Caco-2 (cell line): ENCODE measurements at regions not wholly inside any gene's neighbourhood (a gene's known extent, or its start where the extent isn't known, plus 50 kb on each side); places are given as distances from the start of the nearest gene placed in this dataset.

ENCODE experiments used
- BruUV-seq: library from RNA; stranded (reverse); fragments of 400-500 nt; replicated peaks from 2 replicates; lab custom pipeline; 2021; lab: Mats Ljungman, UMichigan
- CTCF ChIA-PET: fragments of 300-600 bp; sonication (Branson Sonifier 250); formaldehyde crosslinking; loops from one replicate; lab custom pipeline; 2022; ENCODE audit warnings: antibody characterized with exemption; lab: Charles Lee
- POLR2A ChIA-PET: fragments of 300-600 bp; sonication (Branson Sonifier 250); formaldehyde crosslinking; loops from one replicate; lab custom pipeline; 2022; ENCODE audit warnings: antibody characterized with exemption; lab: Charles Lee
- DNase-seq, 2 experiments: peaks; one replicate each; pipeline versions ENCODE4 v3.0.0 to v3.0.0-alpha.2; 2020 to 2022
- H3K27me3 ChIP-seq: replicated peaks from 2 replicates; pipeline ENCODE4 v1.6.0; 2011; ENCODE audit warnings: low read length; ENCODE audit not compliant: control insufficient read depth, insufficient read depth
- H3K36me3 ChIP-seq: 2 replicates; pipeline ENCODE4 v1.5.1; 2011; ENCODE audit warnings: low read length; ENCODE audit not compliant: control insufficient read depth, insufficient read depth
- H3K4me1 ChIP-seq: fragments of 250-450 bp; sonication (Bioruptor Pico); 2 replicates; pipeline ENCODE4 v1.5.1; 2020; ENCODE audit warnings: mild to moderate bottlenecking
- H3K4me3 ChIP-seq: 2 replicates; pipeline ENCODE4 v1.5.1; 2011; ENCODE audit warnings: low read depth, mild to moderate bottlenecking, control low read depth, low read length
- H3K9me3 ChIP-seq: fragments of 250-450 bp; sonication (Bioruptor Pico); 2 replicates; pipeline ENCODE4 v1.5.1; 2020; ENCODE audit warnings: mild to moderate bottlenecking, moderate library complexity
- H3K27ac Mint-ChIP-seq: one replicate; pipeline ENCODE4 v1.8.0; 2022; ENCODE audit warnings: mixed read lengths; ENCODE audit not compliant: unreplicated experiment
- H3K27me3 Mint-ChIP-seq: one replicate; pipeline ENCODE4 v1.8.0; 2022; ENCODE audit warnings: mixed read lengths; ENCODE audit not compliant: insufficient read depth, unreplicated experiment
- H3K36me3 Mint-ChIP-seq: one replicate; pipeline ENCODE4 v1.8.0; 2022; ENCODE audit warnings: mild to moderate bottlenecking, mixed read lengths; ENCODE audit not compliant: insufficient read depth, unreplicated experiment
- H3K4me1 Mint-ChIP-seq: one replicate; pipeline ENCODE4 v1.8.0; 2022; ENCODE audit warnings: low read depth, mixed read lengths; ENCODE audit not compliant: unreplicated experiment
- H3K4me3 Mint-ChIP-seq: one replicate; pipeline ENCODE4 v1.8.0; 2022; ENCODE audit warnings: mild to moderate bottlenecking, moderate library complexity, mixed read lengths; ENCODE audit not compliant: unreplicated experiment
- H3K9me3 Mint-ChIP-seq: one replicate; pipeline ENCODE4 v1.8.0; 2022; ENCODE audit warnings: mixed read lengths; ENCODE audit not compliant: unreplicated experiment
- CTCF ChIP-seq, 2 experiments: fragments of 200-600 bp in 1 of 2; IDR thresholded peaks; 1 replicate in 1 of 2; 2 replicates in 1 of 2; pipeline versions ENCODE4 v1.5.1 to v1.8.0; 2011 to 2022; ENCODE audit warnings: antibody characterized with exemption in 1 of 2, control low read depth in 1 of 2, inconsistent platforms in 1 of 2, low read depth in 1 of 2, low read length in 1 of 2, mild to moderate bottlenecking in 1 of 2, moderate library complexity in 1 of 2; ENCODE audit not compliant: insufficient read depth in 1 of 2, severe bottlenecking in 1 of 2, unreplicated experiment in 1 of 2
- intact Hi-C: fragments of 100-400 bp; cut with micrococcal nuclease; formaldehyde crosslinking; loops from one replicate; pipeline ENCODE4 v1.10.0; 2022; ENCODE audit not compliant: unreplicated experiment

GRCh38 chr1:90452491-90452890 lies 264.6 kb downstream of the BARHL2 start:
- no peak for DNase-seq
- Histone ChIP-seq H3K27me3 (no peaks in the 10 kb centered on the region), H3K9me3 (no peaks in the 10 kb centered on the region), H3K36me3 (no peaks in the 10 kb centered on the region), H3K4me1 (no peaks in the 10 kb centered on the region), H3K4me3 (no peak overlapping the region)
- no peak overlapping the region for H3K27ac Mint-ChIP-seq
- TF ChIP-seq CTCF (IDR thresholded peaks at IDR 0.05; ENCODE audit: insufficient read depth in 1 of 2, low read depth in 1 of 2, low read length in 1 of 2, severe bottlenecking in 1 of 2, unreplicated experiment in 1 of 2), result no peak
- no peaks in the 10 kb centered on the region for H3K27me3 Mint-ChIP-seq
- intact Hi-C loops, result no loop called here
- ChIA-PET CTCF (no interaction called here), POLR2A (no interaction called here)
- H3K9me3 Mint-ChIP-seq, result no peaks in the 10 kb centered on the region
- no peaks in the 10 kb centered on the region for H3K4me1 Mint-ChIP-seq
- H3K36me3 Mint-ChIP-seq, result no peaks in the 10 kb centered on the region
- no peak overlapping the region for H3K4me3 Mint-ChIP-seq
- BruUV-seq, result no TSS peak

GRCh38 chr1:90443354-90443753 lies 273.7 kb downstream of the BARHL2 start:
- peaks cover 15% of the 10 kb centered on the region for H3K27me3 Mint-ChIP-seq
- POLR2A ChIA-PET, result no interaction called here
- peaks cover 9% of the 10 kb centered on the region for H3K9me3 Mint-ChIP-seq
- H3K9me3 ChIP-seq, result no peaks in the 10 kb centered on the region
- H3K4me1 ChIP-seq, result no peaks in the 10 kb centered on the region
- intact Hi-C loops, result no loop called here
- H3K4me3 Mint-ChIP-seq, result no peak overlapping the region
- no peak for DNase-seq
- H3K4me3 ChIP-seq, result no peak overlapping the region
- no peaks in the 10 kb centered on the region for H3K27me3 ChIP-seq
- H3K36me3 Mint-ChIP-seq, result no peaks in the 10 kb centered on the region
- TF ChIP-seq CTCF (IDR thresholded peaks at IDR 0.05; ENCODE audit: insufficient read depth in 1 of 2, low read depth in 1 of 2, low read length in 1 of 2, severe bottlenecking in 1 of 2, unreplicated experiment in 1 of 2), result no peak
- H3K36me3 ChIP-seq, result no peaks in the 10 kb centered on the region
- CTCF ChIA-PET, result no interaction called here
- no TSS peak for BruUV-seq
- H3K27ac Mint-ChIP-seq, result no peak overlapping the region
- no peaks in the 10 kb centered on the region for H3K4me1 Mint-ChIP-seq

- Mint-ChIP-seq H3K4me3 (no peak overlapping the region), H3K9me3 (no peaks in the 10 kb centered on the region), H3K27ac (no peak overlapping the region), H3K4me1 (no peaks in the 10 kb centered on the region), H3K27me3 (no peaks in the 10 kb centered on the region), H3K36me3 (no peaks in the 10 kb centered on the region)
- Histone ChIP-seq H3K4me3 (no peak overlapping the region), H3K27me3 (no peaks in the 10 kb centered on the region), H3K36me3 (no peaks in the 10 kb centered on the region), H3K4me1 (no peaks in the 10 kb centered on the region), H3K9me3 (no peaks in the 10 kb centered on the region)
- intact Hi-C loops, result no loop called here
- CTCF ChIA-PET, result no interaction called here
- no peak for TF ChIP-seq CTCF (IDR thresholded peaks at IDR 0.05; ENCODE audit: insufficient read depth in 1 of 2, low read depth in 1 of 2, low read length in 1 of 2, severe bottlenecking in 1 of 2, unreplicated experiment in 1 of 2)
- POLR2A ChIA-PET, result no interaction called here
- no TSS peak for BruUV-seq
- DNase-seq, result no peak
These were observed 281.8 kb downstream of the BARHL2 start for GRCh38 chr1:90435351-90435750.
